K562 (cell line): ENCODE measurements at regions not wholly inside any gene's neighbourhood (a gene's known extent, or its start where the extent isn't known, plus 50 kb on each side); places are given as distances from the start of the nearest gene placed in this dataset.

Experiments used
- CBX1 ChIP-seq: sonication (generic); IDR thresholded peaks from 2 replicates; pipeline ENCODE4 v1.6.1; 2016; ENCODE audit warnings: antibody characterized with exemption, low read depth, mild to moderate bottlenecking
- CCAR2 ChIP-seq: fragments of 200-400 bp; formaldehyde crosslinking; IDR thresholded peaks from 2 replicates; pipeline ENCODE4 v1.6.1; 2017; ENCODE audit warnings: mild to moderate bottlenecking, low read depth, low read length
- CTBP1 ChIP-seq: fragments of 450-650 bp; IDR thresholded peaks from 2 replicates; pipeline ENCODE4 v1.6.1; 2016; ENCODE audit warnings: borderline replicate concordance
- DDX20 ChIP-seq: fragments of 450-650 bp; IDR thresholded peaks from 2 replicates; pipeline ENCODE4 v1.6.1; 2016; ENCODE audit warnings: missing genetic modification characterization, low read depth, mild to moderate bottlenecking, missing compliant biosample characterization, moderate library complexity
- ERF ChIP-seq: fragments of 450-650 bp; formaldehyde crosslinking; IDR thresholded peaks from 2 replicates; pipeline ENCODE4 v1.4.0; 2020; ENCODE audit warnings: mild to moderate bottlenecking, mixed read lengths
- GTF2E2 ChIP-seq: fragments of 200-800 bp; sonication (Bioruptor generic); IDR thresholded peaks from 2 replicates; pipeline ENCODE4 v1.6.1; 2016; ENCODE audit warnings: missing genetic modification characterization, missing compliant biosample characterization
- HMG20B ChIP-seq: fragments of 250-450 bp; sonication (Bioruptor Pico); IDR thresholded peaks from 2 replicates; pipeline ENCODE4 v1.5.0; 2021; ENCODE audit warnings: mild to moderate bottlenecking
- IFI16 ChIP-seq: fragments of 250-450 bp; sonication (Bioruptor Pico); IDR thresholded peaks from 2 replicates; pipeline ENCODE4 v2.1.2; 2022; ENCODE audit warnings: mild to moderate bottlenecking, inconsistent platforms
- MTF1 ChIP-seq: fragments of 250-450 bp; sonication (Bioruptor Pico); IDR thresholded peaks from 2 replicates; pipeline ENCODE4 v1.9.0; 2021; ENCODE audit warnings: moderate library complexity, mild to moderate bottlenecking, inconsistent platforms, borderline replicate concordance
- MXI1 ChIP-seq: IDR thresholded peaks from 2 replicates; pipeline ENCODE4 v1.6.1; 2011; ENCODE audit warnings: low read depth, mild to moderate bottlenecking, improper control_type of control experiment, low read length
- RBM17 ChIP-seq: fragments of 200-400 bp; formaldehyde crosslinking; IDR thresholded peaks from 2 replicates; pipeline ENCODE4 v1.6.1; 2017; ENCODE audit warnings: low read depth, mild to moderate bottlenecking, low read length, borderline replicate concordance
- SAFB ChIP-seq: fragments of 200-400 bp; formaldehyde crosslinking; IDR thresholded peaks from 2 replicates; pipeline ENCODE4 v1.6.1; 2017; ENCODE audit warnings: low read depth, low read length, borderline replicate concordance
- SREBF1 ChIP-seq: fragments of 150-350 bp; IDR thresholded peaks from 2 replicates; pipeline ENCODE4 v1.6.1; 2014; ENCODE audit warnings: antibody characterized with exemption, low read depth, low read length, borderline replicate concordance
- WHSC1 ChIP-seq: IDR thresholded peaks from one replicate; pipeline ENCODE4 v1.6.1; 2012; ENCODE audit warnings: low read length, control low read depth, inconsistent platforms
- ZBTB1 ChIP-seq: sonication (generic); formaldehyde crosslinking; IDR thresholded peaks from 2 replicates; pipeline ENCODE4 v1.8.1; 2023; ENCODE audit warnings: missing genetic modification reagents, low read depth, mild to moderate bottlenecking, borderline replicate concordance
- ZNF561 ChIP-seq: fragments of 450-650 bp; formaldehyde crosslinking; conservative IDR thresholded peaks from 2 replicates; pipeline ENCODE4 v1.4.0; 2020; ENCODE audit warnings: mild to moderate bottlenecking, moderate library complexity
- ZNF695 ChIP-seq: fragments of 450-650 bp; formaldehyde crosslinking; IDR thresholded peaks from 2 replicates; pipeline ENCODE4 v1.4.0; 2020; ENCODE audit warnings: mild to moderate bottlenecking, moderate library complexity
- ZNF696 ChIP-seq: fragments of 250-450 bp; sonication (Bioruptor Pico); conservative IDR thresholded peaks from 2 replicates; pipeline ENCODE4 v1.4.0; 2020; ENCODE audit warnings: mild to moderate bottlenecking, moderate library complexity
- ZNF778 ChIP-seq: fragments of 450-650 bp; formaldehyde crosslinking; IDR thresholded peaks from 2 replicates; pipeline ENCODE4 v1.4.0; 2020; ENCODE audit warnings: mild to moderate bottlenecking, moderate library complexity
- TF ChIP-seq, protein P1 (sequence below): sonication (generic); formaldehyde crosslinking; IDR thresholded peaks from 2 replicates; pipeline ENCODE4 v1.8.1; 2023; ENCODE audit warnings: mild to moderate bottlenecking, missing genetic modification reagents
- TF ChIP-seq, protein P2 (sequence below): fragments of 250-450 bp; sonication (Bioruptor Pico); IDR thresholded peaks from 2 replicates; pipeline ENCODE4 v1.8.0; 2021; ENCODE audit warnings: borderline replicate concordance, mild to moderate bottlenecking, moderate library complexity; ENCODE audit not compliant: poor library complexity, severe bottlenecking
- TF ChIP-seq, protein P3 (sequence below): sonication (generic); formaldehyde crosslinking; IDR thresholded peaks from 2 replicates; pipeline ENCODE4 v1.8.0; 2022; ENCODE audit warnings: mild to moderate bottlenecking, missing genetic modification reagents, borderline replicate concordance

DNA sequence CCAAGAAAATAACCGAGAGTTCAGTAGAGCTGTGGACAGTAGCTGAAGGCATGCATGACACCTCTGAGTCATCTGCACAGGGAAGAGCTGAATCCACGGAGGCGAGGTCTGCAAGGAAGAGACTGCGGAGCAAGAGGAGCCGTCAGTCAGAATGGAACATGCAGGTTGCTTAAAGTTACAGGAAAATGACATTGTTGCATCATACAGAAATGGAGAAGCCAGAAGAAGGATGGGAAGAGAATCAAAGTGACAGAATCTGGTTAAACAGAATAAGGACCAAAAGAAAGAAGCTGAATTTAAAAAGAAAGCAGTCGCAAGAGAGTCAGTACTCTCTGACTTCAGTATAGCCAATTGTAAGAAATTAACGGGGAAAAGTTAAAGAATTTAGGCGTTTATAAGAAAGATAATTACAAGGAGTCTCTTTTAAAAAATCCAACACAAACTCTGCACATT is 533.8 kb downstream of the ADCYAP1 start (continued):
- TF ChIP-seq, protein P1, sequence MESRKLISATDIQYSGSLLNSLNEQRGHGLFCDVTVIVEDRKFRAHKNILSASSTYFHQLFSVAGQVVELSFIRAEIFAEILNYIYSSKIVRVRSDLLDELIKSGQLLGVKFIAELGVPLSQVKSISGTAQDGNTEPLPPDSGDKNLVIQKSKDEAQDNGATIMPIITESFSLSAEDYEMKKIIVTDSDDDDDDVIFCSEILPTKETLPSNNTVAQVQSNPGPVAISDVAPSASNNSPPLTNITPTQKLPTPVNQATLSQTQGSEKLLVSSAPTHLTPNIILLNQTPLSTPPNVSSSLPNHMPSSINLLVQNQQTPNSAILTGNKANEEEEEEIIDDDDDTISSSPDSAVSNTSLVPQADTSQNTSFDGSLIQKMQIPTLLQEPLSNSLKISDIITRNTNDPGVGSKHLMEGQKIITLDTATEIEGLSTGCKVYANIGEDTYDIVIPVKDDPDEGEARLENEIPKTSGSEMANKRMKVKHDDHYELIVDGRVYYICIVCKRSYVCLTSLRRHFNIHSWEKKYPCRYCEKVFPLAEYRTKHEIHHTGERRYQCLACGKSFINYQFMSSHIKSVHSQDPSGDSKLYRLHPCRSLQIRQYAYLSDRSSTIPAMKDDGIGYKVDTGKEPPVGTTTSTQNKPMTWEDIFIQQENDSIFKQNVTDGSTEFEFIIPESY (CRISPR knock-in tag) = no peak
- peak; percentile 55; the same call in 1 of the 2 replicates for TF ChIP-seq CTBP1
- no peak for TF ChIP-seq IFI16 (CRISPR knock-in tag)
- TF ChIP-seq RBM17 = no peak
- TF ChIP-seq MTF1 = no peak
- TF ChIP-seq ZNF561 (CRISPR knock-in tag) = no peak
- TF ChIP-seq, protein P2, sequence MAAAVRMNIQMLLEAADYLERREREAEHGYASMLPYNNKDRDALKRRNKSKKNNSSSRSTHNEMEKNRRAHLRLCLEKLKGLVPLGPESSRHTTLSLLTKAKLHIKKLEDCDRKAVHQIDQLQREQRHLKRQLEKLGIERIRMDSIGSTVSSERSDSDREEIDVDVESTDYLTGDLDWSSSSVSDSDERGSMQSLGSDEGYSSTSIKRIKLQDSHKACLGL = no peak
- no peak for TF ChIP-seq ZNF778 (CRISPR knock-in tag)
- TF ChIP-seq, protein P3, sequence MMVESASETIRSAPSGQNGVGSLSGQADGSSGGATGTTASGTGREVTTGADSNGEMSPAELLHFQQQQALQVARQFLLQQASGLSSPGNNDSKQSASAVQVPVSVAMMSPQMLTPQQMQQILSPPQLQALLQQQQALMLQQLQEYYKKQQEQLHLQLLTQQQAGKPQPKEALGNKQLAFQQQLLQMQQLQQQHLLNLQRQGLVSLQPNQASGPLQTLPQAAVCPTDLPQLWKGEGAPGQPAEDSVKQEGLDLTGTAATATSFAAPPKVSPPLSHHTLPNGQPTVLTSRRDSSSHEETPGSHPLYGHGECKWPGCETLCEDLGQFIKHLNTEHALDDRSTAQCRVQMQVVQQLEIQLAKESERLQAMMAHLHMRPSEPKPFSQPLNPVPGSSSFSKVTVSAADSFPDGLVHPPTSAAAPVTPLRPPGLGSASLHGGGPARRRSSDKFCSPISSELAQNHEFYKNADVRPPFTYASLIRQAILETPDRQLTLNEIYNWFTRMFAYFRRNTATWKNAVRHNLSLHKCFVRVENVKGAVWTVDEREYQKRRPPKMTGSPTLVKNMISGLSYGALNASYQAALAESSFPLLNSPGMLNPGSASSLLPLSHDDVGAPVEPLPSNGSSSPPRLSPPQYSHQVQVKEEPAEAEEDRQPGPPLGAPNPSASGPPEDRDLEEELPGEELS = no peak
- TF ChIP-seq ZNF696 = no peak
- TF ChIP-seq ZNF695 = no peak
- no peak for TF ChIP-seq CBX1
- TF ChIP-seq HMG20B (CRISPR knock-in tag) = no peak
- no peak for TF ChIP-seq WHSC1
- TF ChIP-seq DDX20 (tag) = no peak
- TF ChIP-seq GTF2E2 = peak; percentile 89
- no peak for TF ChIP-seq CCAR2
- no peak for TF ChIP-seq SAFB
- TF ChIP-seq ERF = no peak
- no peak for TF ChIP-seq ZBTB1
- TF ChIP-seq SREBF1 = no peak
- TF ChIP-seq MXI1 = no peak
